ENCODE measurements at regions not wholly inside any gene's neighbourhood (a gene's known extent, or its start where the extent isn't known, plus 50 kb on each side); places are given as distances from the start of the nearest gene placed in this dataset.

- DNase-seq (ENCODE audit: low spot score), result no peak
Measured at GRCh38 chr2:82690757-82691411, 1768.2 kb downstream of the SUCLG1 start.

DNA sequence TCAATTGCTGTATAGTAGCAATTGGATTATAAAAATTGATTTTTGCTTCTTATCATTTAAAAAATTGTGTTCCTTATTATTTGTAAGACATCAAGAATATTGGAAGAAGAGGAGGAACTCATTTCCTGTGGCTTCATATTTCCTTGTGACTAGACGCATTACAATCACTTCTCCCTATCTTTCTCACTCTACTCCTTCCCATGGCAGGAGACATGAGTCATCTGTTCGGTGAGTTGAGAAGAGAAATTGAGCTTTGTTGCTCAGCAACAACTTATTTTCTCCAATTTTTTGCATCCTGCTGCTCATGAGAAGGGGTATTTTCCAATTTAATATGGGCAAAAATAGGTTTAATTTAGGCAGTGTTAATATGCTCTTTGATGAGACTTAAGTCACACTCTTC lies 1783.9 kb downstream of the SUCLG1 start:
- DNase-seq (ENCODE audit: low spot score), result no peak

- no peak for DNase-seq (ENCODE audit: low spot score)
Measured at GRCh38 chr2:82674652-82675051, 1784.4 kb downstream of the SUCLG1 start.

GRCh38 chr2:82667491-82667890 lies 1791.6 kb downstream of the SUCLG1 start:
- DNase-seq (ENCODE audit: low spot score), result no peak

GRCh38 chr2:82665691-82666090 lies 1793.4 kb downstream of the SUCLG1 start:
- no peak for DNase-seq (ENCODE audit: low spot score)

GRCh38 chr2:82657106-82657505 lies 1802.0 kb downstream of the SUCLG1 start:
- no peak for DNase-seq (ENCODE audit: low spot score)

DNA sequence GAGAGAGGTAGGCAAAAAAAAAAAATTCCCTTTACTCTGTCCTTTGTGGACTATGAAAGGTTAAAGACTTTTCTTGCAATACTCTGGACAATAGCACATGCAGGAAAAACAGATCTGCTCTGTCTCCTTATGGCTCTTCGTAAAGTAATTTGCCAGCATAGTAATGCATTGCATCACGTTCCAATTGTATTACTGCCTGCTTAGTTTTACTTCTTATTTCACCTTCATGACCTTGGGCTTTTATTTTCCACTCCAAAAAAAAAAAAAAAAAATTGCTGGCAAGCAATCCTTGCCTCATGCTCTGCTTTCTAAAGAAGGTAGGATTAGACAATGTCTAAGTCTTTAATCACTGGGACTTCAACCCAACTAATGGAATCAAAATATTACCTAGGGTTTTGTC lies 1802.7 kb downstream of the SUCLG1 start:
- no peak for DNase-seq (ENCODE audit: low spot score)

DNA sequence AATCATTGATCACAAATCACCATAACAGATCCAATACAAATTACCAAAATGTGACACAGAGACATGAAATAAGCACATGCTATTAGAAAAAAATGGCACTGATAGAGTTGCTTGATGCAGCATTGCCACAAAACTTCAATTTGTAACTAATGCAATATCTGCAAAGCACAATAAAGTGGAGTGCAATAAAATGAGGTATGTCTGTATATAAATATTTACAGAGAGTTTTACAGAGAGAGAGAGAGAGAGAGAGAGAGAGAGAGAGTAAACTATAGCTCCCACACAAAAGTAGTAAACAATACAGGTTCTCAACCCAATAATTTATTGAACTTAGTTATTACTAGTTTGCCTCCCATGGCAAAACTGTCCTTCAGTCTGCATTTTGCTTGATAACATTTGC lies 1807.0 kb downstream of the SUCLG1 start:
- no peak for DNase-seq (ENCODE audit: low spot score)

DNA sequence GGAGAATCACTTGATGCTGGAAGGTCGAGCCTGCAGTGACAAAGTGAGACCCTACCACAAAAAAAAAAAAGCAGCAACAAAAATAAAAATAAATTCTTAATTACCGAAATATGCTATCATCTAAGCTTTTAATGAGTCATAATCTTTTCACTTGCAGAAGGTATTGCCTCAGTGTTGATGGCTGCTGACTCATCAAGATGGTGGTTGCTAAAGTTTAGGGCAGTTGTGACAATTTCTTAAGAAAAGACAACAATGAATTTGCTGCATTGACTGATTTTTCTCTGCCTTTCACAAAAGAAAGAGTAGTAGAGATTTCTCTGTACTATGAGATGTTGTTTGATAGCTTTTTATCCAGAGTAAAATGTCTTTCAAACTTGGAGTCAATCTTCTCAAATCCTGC lies 1809.0 kb downstream of the SUCLG1 start:
- no peak for DNase-seq (ENCODE audit: low spot score)

DNA sequence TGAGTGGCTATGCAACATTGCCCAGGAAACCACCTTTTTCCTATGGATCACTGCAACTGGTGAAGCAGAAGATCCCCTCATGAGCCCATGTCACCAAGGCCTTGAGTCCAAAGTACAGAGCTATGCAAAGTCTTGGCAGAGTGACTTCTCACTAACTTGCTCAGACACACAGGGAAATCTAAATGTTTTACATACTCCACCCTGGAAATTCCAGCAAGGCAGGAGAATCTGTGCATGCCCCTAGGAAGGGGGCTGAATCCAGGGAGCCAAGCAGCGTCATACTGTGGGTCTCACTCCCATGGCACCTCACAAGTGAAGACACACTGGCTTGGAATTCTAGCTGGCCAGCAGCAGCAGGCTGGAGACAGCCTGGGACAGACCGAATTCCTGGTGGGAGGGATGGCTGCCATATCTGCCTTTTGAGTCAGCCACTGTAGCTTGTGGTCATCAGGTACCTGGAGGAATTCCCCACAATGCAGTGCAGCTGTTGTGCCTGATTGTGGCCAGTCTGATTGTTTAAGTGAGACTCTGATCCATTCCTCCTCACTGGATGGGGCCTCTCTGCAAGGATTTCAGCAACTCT lies 1817.4 kb downstream of the SUCLG1 start:
- DNase-seq (ENCODE audit: low spot score), result no peak

GRCh38 chr2:82636402-82637020 lies 1822.6 kb downstream of the SUCLG1 start:
- no peak for DNase-seq (ENCODE audit: low spot score)

DNA sequence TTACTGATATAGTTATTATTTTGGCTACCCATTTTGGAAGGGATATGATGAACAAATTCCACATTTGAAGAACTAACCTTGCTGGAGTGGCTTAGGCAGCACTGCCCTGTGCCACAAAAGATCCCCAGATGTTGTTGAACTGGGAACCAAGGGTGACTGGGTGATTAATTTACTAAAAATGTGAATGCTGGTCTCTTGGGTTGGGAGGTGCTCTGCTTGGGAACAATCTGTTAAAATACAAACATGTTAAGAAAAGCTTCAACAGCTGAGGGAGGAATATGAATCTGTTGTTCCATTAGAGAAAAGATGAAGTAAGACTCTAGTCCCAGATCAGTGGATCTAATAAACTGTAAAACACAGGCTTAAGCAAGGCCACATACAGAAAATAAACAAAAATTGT lies 1860.1 kb downstream of the SUCLG1 start:
- no peak for DNase-seq (ENCODE audit: low spot score)

- no peak for DNase-seq (ENCODE audit: low spot score)
Measured at GRCh38 chr2:82596581-82596980, 1862.5 kb downstream of the SUCLG1 start.

DNA sequence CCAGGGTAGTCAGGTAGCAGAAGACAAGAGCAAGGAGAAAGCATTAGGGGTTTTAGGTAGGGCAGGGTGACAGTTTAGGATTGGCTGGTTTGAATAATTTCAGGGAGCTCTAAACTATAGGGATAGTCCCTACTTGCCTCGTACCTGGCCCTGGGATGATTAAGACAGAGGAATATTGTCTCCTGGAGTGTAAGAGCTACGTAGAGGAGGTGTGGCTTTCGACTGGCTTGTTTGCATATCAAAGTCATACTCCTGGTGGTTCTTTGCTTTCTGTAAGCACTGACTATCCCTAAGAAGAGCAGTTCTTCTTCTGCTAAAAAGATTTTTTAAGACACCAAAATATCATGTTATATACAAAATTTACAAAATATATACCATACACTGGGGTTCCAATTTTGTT lies 1867.4 kb downstream of the SUCLG1 start:
- no peak for DNase-seq (ENCODE audit: low spot score)

GRCh38 chr2:82576656-82577055 lies 1882.4 kb downstream of the SUCLG1 start:
- DNase-seq (ENCODE audit: low spot score), result no peak

- no peak for DNase-seq (ENCODE audit: low spot score)
Measured at GRCh38 chr2:82539280-82539621, 1919.8 kb downstream of the SUCLG1 start.

DNA sequence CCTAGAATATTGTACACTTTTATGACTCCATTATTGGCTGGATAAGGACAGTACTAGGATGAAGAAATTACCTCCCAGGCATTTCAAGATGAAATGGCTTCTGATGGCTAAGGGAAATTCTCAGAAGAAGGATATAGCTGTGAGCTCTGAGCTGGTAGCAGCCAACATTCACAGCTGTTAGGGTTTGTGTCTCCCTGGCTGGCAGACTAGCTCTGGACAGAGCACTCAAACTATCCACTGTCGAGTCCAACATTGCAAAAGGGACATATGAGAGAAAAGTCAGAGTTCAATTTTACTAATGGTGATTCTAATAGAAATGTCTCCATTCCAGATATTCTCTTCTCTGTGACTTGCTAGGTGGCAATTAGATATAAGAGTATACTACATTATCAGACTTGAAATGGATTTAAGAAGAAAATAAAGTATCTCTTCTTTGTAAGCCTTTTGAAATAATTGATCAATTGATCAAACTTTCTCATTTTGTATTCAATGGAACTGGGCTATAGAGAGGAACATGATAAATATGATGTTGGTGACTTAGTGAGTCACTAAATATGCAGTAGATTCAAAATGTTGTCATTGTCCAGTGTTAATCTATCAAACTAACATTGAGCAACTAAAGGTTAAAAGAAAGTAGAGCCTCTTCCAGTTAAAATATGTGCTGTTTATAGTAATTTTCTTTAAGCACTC lies 1920.3 kb downstream of the SUCLG1 start:
- DNase-seq (ENCODE audit: low spot score), result no peak

DNA sequence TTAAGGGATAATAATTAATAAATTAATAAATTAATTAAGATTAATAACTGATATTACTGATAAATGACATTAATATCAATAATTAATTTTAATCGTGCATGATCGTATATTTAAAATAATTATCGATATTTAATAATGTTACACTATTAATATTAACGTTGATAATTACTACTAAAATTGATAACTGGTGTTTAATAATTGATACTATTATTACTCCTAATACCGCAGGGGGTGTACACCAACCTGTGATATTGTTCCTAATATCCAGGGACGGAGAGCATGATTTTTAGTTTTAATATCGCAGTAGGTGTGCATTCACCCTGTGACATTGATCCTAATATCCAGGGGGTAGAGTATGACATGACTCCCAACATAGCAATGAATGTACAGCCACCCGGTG lies 1930.8 kb downstream of the SUCLG1 start:
- no peak for DNase-seq (ENCODE audit: low spot score)

DNA sequence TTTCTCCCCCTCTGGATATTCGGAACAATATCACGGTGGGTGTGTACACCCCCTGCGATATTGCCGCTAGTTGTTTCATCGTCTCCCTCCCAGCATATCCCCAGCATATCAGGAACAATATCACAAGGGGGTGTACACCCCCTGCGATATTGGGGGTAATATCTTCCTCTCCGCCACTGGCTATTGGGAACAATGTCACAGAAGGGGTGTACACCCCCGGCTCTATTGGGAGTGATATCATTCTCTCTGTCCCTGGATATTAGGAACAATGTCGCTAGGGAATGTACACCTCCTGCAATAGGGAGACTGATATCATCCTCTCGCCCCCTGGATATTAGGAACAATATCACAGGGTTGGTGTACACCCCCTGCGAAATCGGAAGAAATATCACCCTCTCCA lies 1932.0 kb downstream of the SUCLG1 start:
- DNase-seq (ENCODE audit: low spot score), result no peak

GRCh38 chr2:82526277-82526676 lies 1932.8 kb downstream of the SUCLG1 start:
- DNase-seq (ENCODE audit: low spot score), result no peak

DNA sequence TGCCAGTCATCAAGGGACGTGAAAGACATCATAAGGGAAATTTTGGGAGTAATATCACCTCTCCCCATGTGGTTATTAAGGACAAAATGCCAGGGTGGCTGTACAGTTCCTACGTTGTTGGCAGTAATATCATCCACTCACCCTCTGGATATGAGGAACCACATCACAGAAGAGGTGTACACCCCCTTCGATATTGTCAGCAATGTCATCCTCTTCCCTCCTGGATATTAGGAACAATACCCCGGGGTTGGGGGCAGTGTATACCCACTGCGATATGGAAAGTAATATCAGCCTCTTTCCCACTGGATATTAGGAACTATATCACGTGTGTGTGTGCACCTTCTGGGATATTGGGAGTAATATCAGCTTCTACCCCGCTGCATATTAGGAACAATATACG lies 1933.3 kb downstream of the SUCLG1 start:
- no peak for DNase-seq (ENCODE audit: low spot score)

DNA sequence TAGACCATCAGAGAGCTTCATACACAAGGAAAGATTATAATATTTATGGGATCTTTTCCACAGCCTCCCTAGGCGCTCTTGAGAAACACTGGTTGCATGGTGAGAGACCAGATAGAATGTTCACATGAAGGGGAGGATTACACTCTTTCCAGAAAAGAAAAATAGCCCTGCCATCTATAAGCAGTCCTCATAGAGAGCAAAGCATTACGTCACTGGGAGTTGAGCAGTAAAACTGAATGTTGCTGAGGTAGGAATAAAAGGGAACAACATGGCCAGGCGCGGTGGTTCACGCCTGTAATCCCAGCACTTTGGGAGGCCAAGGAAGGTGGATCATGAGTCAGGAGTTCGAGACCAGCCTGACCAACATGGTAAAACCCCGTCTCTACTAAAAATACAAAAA lies 1934.3 kb downstream of the SUCLG1 start:
- no peak for DNase-seq (ENCODE audit: low spot score)

DNA sequence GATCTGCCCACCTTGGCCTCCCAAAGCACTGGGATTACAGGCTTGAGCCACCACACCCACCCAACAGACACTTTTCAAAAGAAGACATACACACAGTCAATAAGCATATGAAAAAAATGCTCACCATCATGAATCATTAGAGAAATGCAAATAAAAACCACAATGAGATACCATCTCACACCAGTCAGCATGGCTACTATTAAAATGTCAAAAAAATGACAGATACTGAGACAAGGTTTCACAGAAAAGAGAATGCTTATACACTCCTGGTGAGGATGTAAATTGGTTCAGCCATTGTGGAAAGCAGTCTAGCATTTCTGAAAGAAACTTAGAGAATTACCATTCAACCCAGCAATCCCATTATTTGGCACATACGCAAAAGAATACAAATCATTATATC lies 1947.2 kb downstream of the SUCLG1 start:
- DNase-seq (ENCODE audit: low spot score), result no peak

Measured in GM03348 (cell line).